H1 (cell line): ENCODE measurements at regions not wholly inside any gene's neighbourhood (a gene's known extent, or its start where the extent isn't known, plus 50 kb on each side); places are given as distances from the start of the nearest gene placed in this dataset.
"Not testable (repeated sequence)": the region's sequence is repeated elsewhere in the genome, so short reads cannot be mapped to it uniquely, and the experiment has no call there.

ENCODE experiments used
- CHD1 ChIP-seq: IDR thresholded peaks from 2 replicates; pipeline ENCODE4 v1.6.1; 2012; ENCODE audit warnings: low read depth, low read length, improper control_type of control experiment
- MAX ChIP-seq: IDR thresholded peaks from 2 replicates; pipeline ENCODE4 v1.6.1; 2012; ENCODE audit warnings: inconsistent platforms
- POLR2AphosphoS5 ChIP-seq: IDR thresholded peaks from 2 replicates; pipeline ENCODE4 v1.6.1; 2011; ENCODE audit warnings: low read depth, low read length

GRCh38 chr15:69567238-69567760 is 114.7 kb downstream of the RPLP1 start:
- TF ChIP-seq CHD1, POLR2AphosphoS5, MAX: not testable (repeated sequence)
